Vagina (tissue), 2 donors: ENCODE measurements at regions not wholly inside any gene's neighbourhood (a gene's known extent, or its start where the extent isn't known, plus 50 kb on each side); places are given as distances from the start of the nearest gene placed in this dataset.

Experiments used
- CTCF ChIP-seq, 3 experiments: fragments of 450-650 bp in 2 of 3; fragments of 200-600 bp in 1 of 3; sonication (generic) in 1 of 3; IDR thresholded peaks; one replicate each; pipeline ENCODE4 v1.5.1; 2017 to 2019; ENCODE audit warnings: antibody characterized with exemption in 3 of 3, mild to moderate bottlenecking in 2 of 3, moderate library complexity in 2 of 3
- POLR2AphosphoS5 ChIP-seq, 2 donors: sonication (generic); formaldehyde crosslinking; IDR thresholded peaks; one replicate each; pipeline ENCODE4 v1.9.0; 2017; ENCODE audit warnings: antibody characterized with exemption in 2 of 2, mild to moderate bottlenecking in 2 of 2, low read depth in 1 of 2; ENCODE audit not compliant: insufficient read depth in 1 of 2

- TF ChIP-seq CTCF (IDR thresholded peaks at IDR 0.05) (no peak), POLR2AphosphoS5 (IDR thresholded peaks at IDR 0.05; ENCODE audit: insufficient read depth in 1 of 2, low read depth in 1 of 2) (no peak)
Measured at GRCh38 chr3:176919836-176920765, 277.2 kb downstream of the TBL1XR1 start.
